RWPE2 (cell line): ENCODE measurements at regions not wholly inside any gene's neighbourhood (a gene's known extent, or its start where the extent isn't known, plus 50 kb on each side); places are given as distances from the start of the nearest gene placed in this dataset.

Source experiments
- ATAC-seq: fragments of 200-7000 bp; cut with Tn5 transposase; 3 replicates; pipeline ENCODE4 v1.9.1; 2021; ENCODE audit warnings: low read depth
- DNase-seq: peaks from one replicate; pipeline ENCODE4 v3.0.0-alpha.2; 2020; ENCODE audit warnings: low spot score
- H3K27ac ChIP-seq: fragments of 450-650 bp; 2 replicates; pipeline ENCODE4 v1.5.1; 2017; ENCODE audit warnings: mild to moderate bottlenecking; ENCODE audit not compliant: poor library complexity, severe bottlenecking
- H3K27me3 ChIP-seq: fragments of 250-450 bp; sonication (Bioruptor Pico); 2 replicates; pipeline ENCODE4 v1.5.1; 2021; ENCODE audit warnings: mild to moderate bottlenecking, moderate library complexity; ENCODE audit not compliant: insufficient read depth, poor library complexity, severe bottlenecking
- H3K36me3 ChIP-seq: fragments of 250-450 bp; sonication (Bioruptor Pico); 2 replicates; pipeline ENCODE4 v1.5.1; 2020; ENCODE audit warnings: low read depth, mild to moderate bottlenecking, moderate library complexity
- H3K4me1 ChIP-seq: fragments of 250-450 bp; sonication (Bioruptor Pico); 2 replicates; pipeline ENCODE4 v1.5.1; 2021; ENCODE audit warnings: mild to moderate bottlenecking, moderate library complexity; ENCODE audit not compliant: insufficient read depth, poor library complexity, severe bottlenecking
- H3K4me3 ChIP-seq: fragments of 250-450 bp; sonication (Bioruptor Pico); 2 replicates; pipeline ENCODE4 v1.5.1; 2021; ENCODE audit warnings: mild to moderate bottlenecking, moderate library complexity; ENCODE audit not compliant: severe bottlenecking
- H3K9me3 ChIP-seq: fragments of 250-450 bp; sonication (Bioruptor Pico); 2 replicates; pipeline ENCODE4 v1.5.1; 2021; ENCODE audit warnings: mild to moderate bottlenecking, moderate library complexity; ENCODE audit not compliant: severe bottlenecking
- CTCF ChIP-seq: fragments of 450-650 bp; IDR thresholded peaks from one replicate; pipeline ENCODE4 v1.5.1; 2017; ENCODE audit warnings: mild to moderate bottlenecking, moderate library complexity; ENCODE audit not compliant: poor library complexity, severe bottlenecking

DNA sequence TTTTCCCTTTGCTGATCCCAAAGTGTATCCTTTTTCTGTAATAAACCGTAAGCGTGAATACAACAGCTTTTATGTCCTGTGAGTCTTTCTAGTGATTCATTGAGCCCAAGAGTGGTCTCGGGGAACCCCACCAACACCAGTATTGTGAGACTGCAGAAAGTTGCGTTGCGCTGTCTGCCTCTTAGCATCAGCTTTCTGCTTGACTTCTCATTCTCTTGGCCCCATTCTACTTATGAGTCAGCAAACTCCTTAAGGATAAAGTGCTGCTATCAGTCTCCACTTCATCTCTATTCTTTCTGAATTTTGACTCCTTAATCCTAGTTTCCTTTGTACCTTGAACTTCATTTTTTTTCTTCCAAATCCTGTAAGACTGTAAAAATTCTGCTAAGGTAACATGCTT lies 184.3 kb upstream of the MBL2 start:
- no peak for TF ChIP-seq CTCF
- Histone ChIP-seq H3K36me3 (no peaks in the 10 kb centered on the region), H3K27me3 (no peaks in the 10 kb centered on the region), H3K27ac (no peak overlapping the region), H3K4me3 (no peak overlapping the region), H3K4me1 (no peaks in the 10 kb centered on the region), H3K9me3 (no peaks in the 10 kb centered on the region)
- ATAC-seq (0 out of 3 replicates have a peak, but pooled peaks have one; percentile 34), DNase-seq (no peak)

DNA sequence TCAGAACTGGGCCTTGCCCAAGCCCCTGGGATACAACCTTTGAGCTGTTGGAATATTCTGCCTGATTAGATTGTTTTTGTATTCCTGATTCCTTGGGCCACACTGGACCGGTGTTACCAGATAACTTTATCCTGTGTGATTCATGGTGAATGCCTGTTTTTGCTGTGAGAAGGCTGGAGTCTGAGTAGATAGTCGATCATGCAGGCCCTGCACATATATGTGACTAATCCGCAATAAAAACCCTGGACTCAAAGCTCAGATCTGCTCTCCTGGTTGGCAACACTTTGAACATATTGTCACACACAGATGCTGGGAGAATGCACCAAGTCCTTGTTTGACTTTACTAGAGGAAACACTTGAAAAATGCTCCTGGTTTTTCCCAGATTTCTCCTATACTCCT lies 183.9 kb upstream of the MBL2 start:
- TF ChIP-seq CTCF, result no peak
- no peaks in the 10 kb centered on the region for H3K4me1 ChIP-seq
- no peaks in the 10 kb centered on the region for H3K9me3 ChIP-seq
- H3K27me3 ChIP-seq, result no peaks in the 10 kb centered on the region
- H3K27ac ChIP-seq, result no peak overlapping the region
- ATAC-seq (peak; percentile 82), DNase-seq (no peak)
- H3K36me3 ChIP-seq, result no peaks in the 10 kb centered on the region
- no peak overlapping the region for H3K4me3 ChIP-seq

- Histone ChIP-seq H3K27me3 (no peaks in the 10 kb centered on the region), H3K9me3 (no peaks in the 10 kb centered on the region), H3K27ac (no peak overlapping the region), H3K4me3 (no peak overlapping the region), H3K4me1 (no peaks in the 10 kb centered on the region), H3K36me3 (no peaks in the 10 kb centered on the region)
- no peak for TF ChIP-seq CTCF
- DNase-seq (no peak), ATAC-seq (no peak)
Measured at GRCh38 chr10:52955337-52955736, 182.8 kb upstream of the MBL2 start.

GRCh38 chr10:52954407-52954806 lies 181.8 kb upstream of the MBL2 start:
- DNase-seq, result no peak
- Histone ChIP-seq H3K27ac (no peak overlapping the region), H3K4me1 (no peaks in the 10 kb centered on the region), H3K4me3 (no peak overlapping the region), H3K9me3 (no peaks in the 10 kb centered on the region), H3K27me3 (no peaks in the 10 kb centered on the region), H3K36me3 (no peaks in the 10 kb centered on the region)
- ATAC-seq, result peak; percentile 63
- TF ChIP-seq CTCF, result no peak

DNA sequence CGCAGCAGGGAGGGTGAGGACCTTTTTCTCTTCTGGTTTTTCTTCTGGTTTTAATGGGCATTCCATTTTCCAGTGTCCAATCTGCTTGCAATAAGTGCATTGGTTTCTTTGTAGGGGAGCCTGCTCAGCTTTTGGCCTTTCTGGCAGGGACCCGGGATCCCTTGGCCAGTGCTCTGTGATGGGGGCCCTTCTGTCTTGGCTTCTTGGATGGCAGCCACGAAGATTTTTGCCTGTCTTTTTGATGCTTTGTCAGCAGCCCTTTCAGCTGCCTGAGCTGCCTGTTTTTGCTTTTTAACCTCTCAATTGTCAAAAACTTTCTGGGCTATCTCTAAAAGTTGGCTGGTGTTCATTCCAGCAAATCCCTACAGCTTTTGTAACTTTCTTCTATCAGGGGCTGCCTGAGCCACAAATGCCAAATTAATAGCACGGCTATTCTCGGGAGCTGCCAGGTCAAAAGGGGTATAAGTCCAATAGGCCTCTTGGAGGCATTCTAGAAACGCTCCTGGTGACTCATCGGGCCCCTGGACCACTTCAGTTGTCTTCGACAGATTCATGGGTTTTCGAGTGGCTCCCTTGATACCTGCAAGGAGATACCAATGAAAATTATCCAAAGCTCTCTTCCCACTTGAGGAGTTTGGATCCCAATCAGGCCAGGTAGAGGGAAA lies 179.9 kb upstream of the MBL2 start:
- no peak for TF ChIP-seq CTCF
- no peak for DNase-seq

More for the DNA sequence above, 179.9 kb upstream of the MBL2 start:
- Histone ChIP-seq H3K27ac (no peak overlapping the region), H3K4me1 (no peaks in the 10 kb centered on the region), H3K9me3 (no peaks in the 10 kb centered on the region), H3K4me3 (no peak overlapping the region), H3K36me3 (no peaks in the 10 kb centered on the region), H3K27me3 (no peaks in the 10 kb centered on the region)
- no peak for ATAC-seq
